Lower lobe of right lung (tissue), 2 donors: ENCODE measurements at regions not wholly inside any gene's neighbourhood (a gene's known extent, or its start where the extent isn't known, plus 50 kb on each side); places are given as distances from the start of the nearest gene placed in this dataset.
"Not testable (repeated sequence)": the region's sequence is repeated elsewhere in the genome, so short reads cannot be mapped to it uniquely, and the experiment has no call there.

Experiments
- ATAC-seq, 2 donors: fragments of 200-7000 bp; cut with Tn5 transposase; one replicate each; pipeline ENCODE4 v1.9.1; 2020 to 2022; ENCODE audit warnings: mild to moderate bottlenecking in 2 of 2, moderate library complexity in 2 of 2
- DNase-seq: peaks from one replicate; pipeline ENCODE4 v3.0.0-alpha.2; 2020
- H3K27ac ChIP-seq: fragments of 200-600 bp; one replicate; pipeline ENCODE4 v1.8.0; 2022
- H3K27me3 ChIP-seq: fragments of 200-600 bp; one replicate; pipeline ENCODE4 v1.8.0; 2022; ENCODE audit warnings: low read depth
- H3K36me3 ChIP-seq: fragments of 200-600 bp; one replicate; pipeline ENCODE4 v1.8.0; 2022; ENCODE audit warnings: mild to moderate bottlenecking
- H3K4me1 ChIP-seq: fragments of 200-600 bp; one replicate; pipeline ENCODE4 v1.8.0; 2022
- H3K4me3 ChIP-seq: fragments of 200-600 bp; one replicate; pipeline ENCODE4 v1.8.0; 2022; ENCODE audit warnings: mild to moderate bottlenecking
- H3K9me3 ChIP-seq: fragments of 200-600 bp; one replicate; pipeline ENCODE4 v1.8.0; 2022
- CTCF ChIP-seq: fragments of 200-600 bp; IDR thresholded peaks from one replicate; pipeline ENCODE4 v1.8.0; 2022; ENCODE audit warnings: antibody characterized with exemption, mild to moderate bottlenecking
- intact Hi-C: fragments of 100-400 bp; cut with DNase I; formaldehyde crosslinking; loops from one replicate; pipeline ENCODE4 v1.11.0; 2022
- donor health status: DM: no; HTN: yes; CAD: no; lungs with severe emphysema.

- Histone ChIP-seq H3K4me1 (no peaks in the 10 kb centered on the region), H3K9me3 (no peaks in the 10 kb centered on the region), H3K4me3 (no peak overlapping the region), H3K27me3 (no peaks in the 10 kb centered on the region), H3K36me3 (no peaks in the 10 kb centered on the region), H3K27ac (no peak overlapping the region)
- no peak for TF ChIP-seq CTCF
- intact Hi-C loops: no loop called here
- no peak for ATAC-seq
- DNase-seq: no peak
Observed at GRCh38 chr5:145661737-145662485, 173.2 kb downstream of the PRELID2 start.

GRCh38 chr5:145660897-145661640 lies 174.1 kb downstream of the PRELID2 start:
- TF ChIP-seq CTCF: no peak
- Histone ChIP-seq H3K27me3 (no peaks in the 10 kb centered on the region), H3K36me3 (no peaks in the 10 kb centered on the region), H3K4me3 (no peak overlapping the region), H3K27ac (no peak overlapping the region), H3K9me3 (no peaks in the 10 kb centered on the region), H3K4me1 (no peaks in the 10 kb centered on the region)
- DNase-seq (no peak), ATAC-seq (no peak)
- intact Hi-C loops: no loop called here

GRCh38 chr5:145658435-145658834 lies 176.7 kb downstream of the PRELID2 start:
- Histone ChIP-seq H3K4me1 (no peaks in the 10 kb centered on the region), H3K27ac (no peak overlapping the region), H3K4me3 (no peak overlapping the region), H3K27me3 (no peaks in the 10 kb centered on the region), H3K36me3 (no peaks in the 10 kb centered on the region), H3K9me3 (no peaks in the 10 kb centered on the region)
- TF ChIP-seq CTCF: no peak
- DNase-seq (no peak), ATAC-seq (no peak)
- intact Hi-C loops: no loop called here

GRCh38 chr5:145652700-145653099 lies 182.4 kb downstream of the PRELID2 start:
- H3K36me3 ChIP-seq, H3K9me3 ChIP-seq, H3K27ac ChIP-seq, DNase-seq, intact Hi-C loops, ATAC-seq, H3K27me3 ChIP-seq, H3K4me3 ChIP-seq, H3K4me1 ChIP-seq: not testable (repeated sequence)

GRCh38 chr5:145647137-145647536 lies 188.0 kb downstream of the PRELID2 start:
- H3K27me3 ChIP-seq, H3K27ac ChIP-seq, H3K4me3 ChIP-seq, intact Hi-C loops, H3K9me3 ChIP-seq, DNase-seq, ATAC-seq, H3K4me1 ChIP-seq, H3K36me3 ChIP-seq: not testable (repeated sequence)

GRCh38 chr5:145643214-145643613 lies 191.9 kb downstream of the PRELID2 start:
- H3K27ac ChIP-seq, H3K4me3 ChIP-seq, H3K4me1 ChIP-seq, H3K27me3 ChIP-seq, H3K9me3 ChIP-seq, DNase-seq, intact Hi-C loops, ATAC-seq, H3K36me3 ChIP-seq: not testable (repeated sequence)

- Histone ChIP-seq H3K4me1 (no peaks in the 10 kb centered on the region), H3K9me3 (peaks cover under 1% of the 10 kb centered on the region), H3K27ac (no peak overlapping the region), H3K36me3 (no peaks in the 10 kb centered on the region), H3K4me3 (no peak overlapping the region), H3K27me3 (no peaks in the 10 kb centered on the region)
- DNase-seq: no peak
- no peak for ATAC-seq
- intact Hi-C loops: no loop called here
- no peak for TF ChIP-seq CTCF
Observed at GRCh38 chr5:145637396-145637795, 197.7 kb downstream of the PRELID2 start.
